HK-2 (cell line): ENCODE measurements at regions not wholly inside any gene's neighbourhood (a gene's known extent, or its start where the extent isn't known, plus 50 kb on each side); places are given as distances from the start of the nearest gene placed in this dataset.

Experiments
- DNase-seq: peaks from one replicate; pipeline ENCODE4 v3.0.0-alpha.2; 2018; ENCODE audit not compliant: unreplicated experiment

- no peak for DNase-seq
Measured at GRCh38 chr22:26732284-26732683, 74.9 kb downstream of the MIAT start.

GRCh38 chr22:26734339-26735018, 77.1 kb downstream of the MIAT start:
- DNase-seq: no peak

GRCh38 chr22:26735019-26735409, 77.6 kb downstream of the MIAT start:
- no peak for DNase-seq

- DNase-seq: no peak
Measured at GRCh38 chr22:26737262-26737661, 79.9 kb downstream of the MIAT start.

GRCh38 chr22:26740253-26740652, 82.9 kb downstream of the MIAT start:
- no peak for DNase-seq

GRCh38 chr22:26743149-26743548, 85.8 kb downstream of the MIAT start:
- no peak for DNase-seq

GRCh38 chr22:26744892-26745808, 87.8 kb downstream of the MIAT start:
- DNase-seq: peak; percentile 10

GRCh38 chr22:26746311-26746710, 88.9 kb downstream of the MIAT start:
- no peak for DNase-seq

- no peak for DNase-seq
Measured at GRCh38 chr22:26748845-26749244, 91.5 kb downstream of the MIAT start.

GRCh38 chr22:26751217-26751616, 93.8 kb downstream of the MIAT start:
- peak; percentile 27 for DNase-seq

- no peak for DNase-seq
Measured at GRCh38 chr22:26753125-26753862, 95.9 kb downstream of the MIAT start.

- DNase-seq: peak; percentile 39
Measured at GRCh38 chr22:26756675-26757293, 99.4 kb downstream of the MIAT start.

GRCh38 chr22:26757496-26757895, 100.1 kb downstream of the MIAT start:
- DNase-seq: no peak

GRCh38 chr22:26762503-26763472, 105.4 kb downstream of the MIAT start:
- no peak for DNase-seq

GRCh38 chr22:26763633-26764361, 106.4 kb downstream of the MIAT start:
- peak; percentile 44 for DNase-seq

- DNase-seq: no peak
Measured at GRCh38 chr22:26766510-26767350, 109.3 kb downstream of the MIAT start.

- no peak for DNase-seq
Measured at GRCh38 chr22:26767351-26768155, 110.2 kb downstream of the MIAT start.

GRCh38 chr22:26768156-26768515, 110.7 kb downstream of the MIAT start:
- no peak for DNase-seq
